Lung (tissue), 11 donors: ENCODE measurements at regions not wholly inside any gene's neighbourhood (a gene's known extent, or its start where the extent isn't known, plus 50 kb on each side); places are given as distances from the start of the nearest gene placed in this dataset.
A peak's percentile ranks its signal among the peaks of the same experiment; 100 is the strongest.

Experiments used
- ATAC-seq: fragments of 200-7000 bp; cut with Tn5 transposase; one replicate; pipeline ENCODE4 v1.9.1; 2020; ENCODE audit warnings: moderate number of reproducible peaks; ENCODE audit not compliant: insufficient read depth, low FRiP score
- DNase-seq, 3 donors: peaks; one replicate each; pipeline ENCODE4 v3.0.0-alpha.2; 2013 to 2017
- H3K27ac ChIP-seq, 2 donors: one replicate each; pipeline ENCODE4 v1.5.1; 2013; ENCODE audit warnings: mild to moderate bottlenecking in 2 of 2, moderate library complexity in 2 of 2, control low read depth in 1 of 2, inconsistent platforms in 1 of 2, low read depth in 1 of 2, low read length in 1 of 2
- H3K27me3 ChIP-seq, 3 donors: one replicate each; pipeline ENCODE4 v1.5.1; 2013; ENCODE audit warnings: low read length in 2 of 3; ENCODE audit not compliant: control insufficient read depth in 3 of 3, insufficient read depth in 3 of 3
- H3K36me3 ChIP-seq, 4 donors: one replicate each; pipeline ENCODE4 v1.5.1; 2013; ENCODE audit warnings: low read length in 4 of 4, mild to moderate bottlenecking in 1 of 4, moderate library complexity in 1 of 4; ENCODE audit not compliant: control insufficient read depth in 4 of 4, insufficient read depth in 4 of 4
- H3K4me1 ChIP-seq, 5 donors: one replicate each; pipeline ENCODE4 v1.5.1; 2013; ENCODE audit warnings: low read length in 5 of 5, mild to moderate bottlenecking in 2 of 5, moderate library complexity in 1 of 5; ENCODE audit not compliant: control insufficient read depth in 5 of 5, insufficient read depth in 5 of 5
- H3K4me3 ChIP-seq: one replicate; pipeline ENCODE4 v1.5.1; 2013; ENCODE audit warnings: mild to moderate bottlenecking, control low read depth, moderate library complexity
- H3K9ac ChIP-seq, 2 donors: one replicate each; pipeline ENCODE4 v1.5.1; 2013; ENCODE audit warnings: low read length in 2 of 2, control low read depth in 1 of 2; ENCODE audit not compliant: insufficient read depth in 1 of 2
- H3K9me3 ChIP-seq, 4 donors: one replicate each; pipeline ENCODE4 v1.5.1; 2013; ENCODE audit warnings: low read length in 3 of 4, mild to moderate bottlenecking in 1 of 4, moderate library complexity in 1 of 4; ENCODE audit not compliant: control insufficient read depth in 4 of 4, insufficient read depth in 3 of 4
- CTCF ChIP-seq: IDR thresholded peaks from 2 replicates; pipeline ENCODE4 v1.5.1; 2012; ENCODE audit warnings: mild to moderate bottlenecking; ENCODE audit errors: control extremely low read depth, extremely low read depth
- WGBS, 2 donors: extraction: QIAGEN DNeasy Blood & Tissue Kit; methylation state at CpG; one replicate each; pipeline ENCODE4 v1.1.7; 2013; 5-methylcytosine and 5-hydroxymethylcytosine counted together
- donor health status: control.
- donor health status: control.
- donor health status: Bipolar disorder and iron deficiency.
- donor health status: healthy.
- donor health status: DM: yes; HTN: yes; CAD: no.

- WGBS, 2 donors, result 81 to 91% methylated on average over 3 of the region's 3 CpGs
- Histone ChIP-seq H3K36me3 (no peaks in the 10 kb centered on the region), H3K9ac (no peak overlapping the region), H3K4me1 (peaks cover 0 to 7% (median 0%) of the 10 kb centered on the region in 5 donors), H3K9me3 (no peaks in the 10 kb centered on the region), H3K27ac (no peak overlapping the region), H3K4me3 (no peak overlapping the region), H3K27me3 (peaks cover 0 to 15% (median 0%) of the 10 kb centered on the region in 3 donors)
- no peak for TF ChIP-seq CTCF
- DNase-seq (no peak), ATAC-seq (no peak)
These were observed 97.9 kb upstream of the C3orf80 start for GRCh38 chr3:160127308-160127707.

GRCh38 chr3:160128056-160128455, 97.2 kb upstream of the C3orf80 start:
- H3K9ac ChIP-seq, result no peak overlapping the region
- DNase-seq, result no peak
- no peaks in the 10 kb centered on the region for H3K36me3 ChIP-seq
- H3K9me3 ChIP-seq, result no peaks in the 10 kb centered on the region
- no peak for ATAC-seq
- no peak for TF ChIP-seq CTCF
- peaks cover 0 to 7% (median 1%) of the 10 kb centered on the region in 5 donors for H3K4me1 ChIP-seq
- peaks cover 0 to 15% (median 0%) of the 10 kb centered on the region in 3 donors for H3K27me3 ChIP-seq
- no peak overlapping the region for H3K4me3 ChIP-seq
- no peak overlapping the region for H3K27ac ChIP-seq

GRCh38 chr3:160129459-160130061, 95.7 kb upstream of the C3orf80 start:
- peaks cover 0 to 15% (median 0%) of the 10 kb centered on the region in 3 donors for H3K27me3 ChIP-seq
- no peak overlapping the region for H3K9ac ChIP-seq
- no peak overlapping the region for H3K4me3 ChIP-seq
- WGBS, 2 donors, result 18 to 28% methylated on average over 4 of the region's 4 CpGs
- DNase-seq, result peak in 1 of 3 donors; percentile 35
- H3K4me1 ChIP-seq, result peaks cover 0 to 7% (median 4%) of the 10 kb centered on the region in 5 donors
- no peaks in the 10 kb centered on the region for H3K9me3 ChIP-seq
- ATAC-seq, result no peak
- H3K27ac ChIP-seq, result no peak overlapping the region
- no peaks in the 10 kb centered on the region for H3K36me3 ChIP-seq
- TF ChIP-seq CTCF, result no peak

- no peak for TF ChIP-seq CTCF
- no peaks in the 10 kb centered on the region for H3K9me3 ChIP-seq
- ATAC-seq (no peak), DNase-seq (no peak)
- 78 to 94% methylated on average over 3 of the region's 3 CpGs for WGBS, 2 donors
- no peaks in the 10 kb centered on the region for H3K36me3 ChIP-seq
- no peak overlapping the region for H3K27ac ChIP-seq
- no peak overlapping the region for H3K4me3 ChIP-seq
- peaks cover 0 to 8% (median 6%) of the 10 kb centered on the region in 5 donors for H3K4me1 ChIP-seq
- H3K27me3 ChIP-seq, result peaks cover 0 to 15% (median 0%) of the 10 kb centered on the region in 3 donors
- no peak overlapping the region for H3K9ac ChIP-seq
These were observed 95.2 kb upstream of the C3orf80 start for GRCh38 chr3:160130071-160130470.
